GM18907 (cell line): ENCODE measurements at regions not wholly inside any gene's neighbourhood (a gene's known extent, or its start where the extent isn't known, plus 50 kb on each side); places are given as distances from the start of the nearest gene placed in this dataset.

Experiments
- ATAC-seq: cut with Tn5 transposase; IDR thresholded peaks from one replicate; pipeline ENCODE4 v1.9.1; 2021; ENCODE audit warnings: mild to moderate bottlenecking, moderate library complexity; ENCODE audit not compliant: unreplicated experiment

DNA sequence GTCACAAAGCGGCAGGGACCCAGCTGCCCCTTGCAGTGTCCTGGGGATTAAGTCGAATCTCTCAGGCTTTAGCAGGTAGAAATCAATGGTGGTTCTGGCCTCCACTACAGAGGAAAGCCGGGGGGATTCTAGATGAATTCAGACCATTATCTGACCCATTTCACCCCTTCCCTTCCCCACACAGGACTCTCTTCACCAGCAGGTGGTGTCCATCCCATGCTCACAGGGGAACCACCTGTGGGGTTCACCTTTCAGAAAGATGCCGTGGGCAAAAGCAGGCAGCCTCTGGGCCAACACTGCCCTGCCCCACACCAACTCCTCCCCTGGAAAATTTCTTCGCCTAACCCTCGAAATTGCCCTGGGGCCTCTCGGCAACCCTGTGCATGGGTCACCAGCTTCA, 123.8 kb upstream of the GGTLC1 start:
- ATAC-seq = no peak

DNA sequence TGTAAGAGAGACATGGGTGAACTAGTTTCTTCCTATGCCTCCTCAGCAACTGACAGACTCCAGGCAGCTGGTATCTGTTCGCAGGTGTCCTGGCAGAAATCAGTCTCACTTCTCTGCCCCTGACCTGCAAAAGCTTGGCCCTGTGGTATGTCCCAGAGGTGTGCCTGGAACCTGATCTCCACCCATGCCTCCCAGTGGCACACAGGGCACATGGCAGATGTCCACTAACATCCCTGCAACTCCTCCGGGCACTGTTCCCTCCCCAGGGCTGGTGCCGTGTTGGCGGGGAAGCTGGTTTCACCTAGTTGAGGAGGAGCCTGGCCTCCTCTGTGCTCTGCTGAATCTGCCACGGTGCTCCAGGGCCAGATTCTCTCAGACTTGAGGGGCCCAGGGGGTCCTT, 123.3 kb upstream of the GGTLC1 start:
- no peak for ATAC-seq

DNA sequence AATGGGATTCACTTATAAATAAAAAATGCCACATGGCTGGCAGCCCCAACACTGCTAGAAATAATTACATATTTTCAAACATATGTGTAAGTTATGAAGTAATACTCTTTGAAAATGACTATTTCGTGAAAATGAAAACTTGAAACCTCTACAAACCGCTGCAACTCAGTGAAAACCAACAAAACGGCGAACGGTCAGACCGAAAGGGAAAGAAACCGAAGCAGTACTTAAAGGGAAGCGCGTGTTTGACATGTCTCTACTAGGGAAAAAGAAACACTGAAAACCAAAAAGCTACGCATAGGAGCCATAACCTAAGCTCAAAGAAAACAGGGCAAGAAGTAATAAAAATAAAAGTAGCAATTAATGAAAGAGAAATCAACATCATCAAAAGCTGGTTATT, 121.0 kb upstream of the GGTLC1 start:
- ATAC-seq = no peak

DNA sequence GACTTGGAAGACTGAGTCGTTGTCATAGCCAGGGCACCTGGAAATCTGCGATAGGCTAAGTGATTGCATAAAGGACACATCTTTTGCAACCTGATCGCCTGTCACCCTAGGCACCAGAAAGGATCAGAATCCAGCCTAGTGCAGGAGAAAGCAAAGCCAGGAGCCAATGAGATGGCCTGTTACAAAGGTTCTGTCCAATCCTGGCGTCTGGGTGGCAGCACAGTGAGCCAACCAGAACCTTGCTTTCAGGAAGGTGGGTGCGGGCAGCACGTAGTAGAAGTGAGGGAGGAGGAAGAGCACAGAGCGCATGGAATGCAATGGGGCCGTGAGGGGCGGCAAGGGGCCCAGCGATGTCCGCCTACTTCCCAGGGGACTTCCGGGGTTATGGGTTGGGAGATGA, 120.4 kb upstream of the GGTLC1 start:
- no peak for ATAC-seq

DNA sequence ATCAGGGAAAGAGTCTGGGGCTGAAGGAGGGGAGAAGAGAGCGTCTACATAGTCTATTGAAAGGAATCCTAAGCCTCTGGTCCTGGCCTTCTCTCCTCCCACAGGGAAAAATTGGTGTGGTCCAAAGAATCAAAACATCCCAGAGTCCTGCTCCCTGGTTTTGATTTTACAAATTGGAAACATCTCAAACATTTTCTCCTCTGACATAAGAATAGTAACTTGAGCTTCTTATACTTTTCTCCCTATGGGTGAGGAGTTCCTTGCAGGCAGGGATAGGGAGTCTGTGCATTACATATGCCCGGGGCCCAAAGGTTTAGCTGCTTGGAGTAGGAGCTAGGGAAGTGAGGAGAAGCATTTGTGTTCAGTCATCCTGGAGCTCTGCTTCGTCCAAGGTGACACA, 120.0 kb upstream of the GGTLC1 start:
- ATAC-seq = no peak

DNA sequence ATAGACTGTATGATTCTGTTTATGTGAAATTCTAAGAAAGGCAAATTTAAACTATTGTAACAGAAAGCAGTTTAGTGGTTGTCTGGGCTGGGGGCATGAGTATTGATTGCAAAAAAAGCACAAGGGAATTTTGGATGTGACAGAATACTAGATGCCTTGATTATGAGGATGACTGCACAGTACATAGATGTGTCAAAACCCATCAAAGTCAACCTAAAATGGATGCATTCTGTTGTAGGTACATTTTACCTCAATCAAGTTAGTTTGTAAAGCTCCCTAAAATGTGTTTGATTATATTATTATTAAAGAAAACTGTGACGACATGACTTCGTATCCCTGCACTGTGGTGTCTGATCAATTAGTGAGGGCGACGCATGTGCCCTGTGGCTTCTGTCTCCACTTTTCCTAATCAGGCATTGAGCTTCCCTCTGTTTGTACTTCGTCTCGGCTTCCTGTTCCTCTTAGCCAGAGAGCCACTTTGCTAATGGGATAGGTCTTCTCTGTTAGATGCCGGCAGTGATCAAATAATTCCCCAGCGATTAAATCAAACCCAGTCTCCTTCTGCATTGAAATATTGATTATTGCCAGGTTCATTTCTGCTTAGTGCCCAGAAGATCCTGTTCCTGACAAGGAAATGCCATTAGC, 118.3 kb upstream of the GGTLC1 start:
- ATAC-seq = no peak

DNA sequence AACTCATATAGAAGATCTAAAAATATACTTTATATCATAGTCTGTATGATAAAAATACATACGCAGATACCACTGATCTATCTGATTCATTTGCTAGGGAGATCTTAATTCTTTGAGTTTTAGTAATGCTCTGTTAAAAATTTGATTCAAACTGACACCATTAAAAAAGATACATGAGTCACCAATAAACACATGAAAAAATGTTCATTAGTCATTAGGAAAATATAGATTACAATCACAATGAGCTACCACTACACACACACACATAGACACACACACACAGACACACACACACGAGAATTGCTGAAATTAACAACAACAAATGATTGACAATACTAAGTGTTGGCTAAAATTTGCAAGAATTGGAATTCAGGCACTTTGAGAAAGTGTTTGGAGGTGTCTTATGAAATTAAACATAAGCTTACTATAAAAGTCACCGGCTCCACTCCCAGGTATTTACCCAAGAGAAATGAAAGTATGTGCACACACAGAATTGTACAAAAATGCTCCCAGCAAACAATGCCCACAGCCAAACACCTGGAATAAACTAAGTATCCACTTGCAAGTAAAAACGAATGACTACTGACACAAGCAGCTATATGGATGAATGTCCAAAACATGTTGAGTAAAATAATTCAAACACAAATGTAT, 117.7 kb upstream of the GGTLC1 start:
- no peak for ATAC-seq

DNA sequence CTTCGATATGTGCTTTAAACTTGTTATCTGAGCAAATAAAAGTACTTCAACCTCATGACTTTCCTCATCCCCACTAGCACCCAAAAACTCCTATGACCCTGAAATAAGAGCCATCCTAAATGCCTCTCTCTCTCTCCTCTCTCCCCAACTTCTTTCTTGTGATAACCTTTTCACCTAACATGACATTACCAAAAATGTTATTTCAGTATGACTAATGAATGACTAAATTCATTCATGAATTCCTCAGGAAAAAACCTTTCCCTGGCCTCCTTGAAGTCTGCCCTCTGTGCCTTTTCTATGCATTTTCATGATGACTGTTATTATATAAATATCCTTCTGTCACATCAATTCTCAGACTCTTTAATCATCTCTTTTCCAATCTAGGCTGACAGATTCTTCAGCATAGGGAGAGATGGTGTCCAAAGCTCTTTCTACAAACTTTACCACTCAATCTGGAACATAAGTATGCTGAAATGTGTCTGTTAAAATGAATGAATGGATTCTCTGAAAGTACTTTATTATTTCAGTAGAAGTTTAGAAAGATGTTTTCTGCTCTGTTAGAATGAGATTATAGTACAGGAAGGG, 114.3 kb upstream of the GGTLC1 start:
- no peak for ATAC-seq

DNA sequence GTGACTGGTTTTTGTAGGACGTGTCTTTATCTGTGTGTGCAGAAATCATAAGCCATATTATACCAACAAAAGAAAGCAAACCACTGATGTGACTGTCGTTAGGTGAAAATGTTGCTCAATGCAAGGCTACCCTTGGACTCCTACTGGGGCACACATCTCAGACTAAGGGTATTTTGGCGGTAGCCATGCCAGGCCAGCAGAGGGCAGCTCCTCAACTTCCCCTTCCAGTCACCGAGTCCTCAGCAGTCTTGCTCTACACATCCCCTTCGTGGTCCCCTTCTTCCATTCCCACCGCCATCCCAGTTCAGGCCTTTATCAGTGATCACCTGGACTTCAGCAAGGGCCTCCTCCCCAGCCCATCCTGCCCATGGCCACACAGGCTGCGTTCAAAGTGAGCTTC, 113.7 kb upstream of the GGTLC1 start:
- ATAC-seq = peak; percentile 50

DNA sequence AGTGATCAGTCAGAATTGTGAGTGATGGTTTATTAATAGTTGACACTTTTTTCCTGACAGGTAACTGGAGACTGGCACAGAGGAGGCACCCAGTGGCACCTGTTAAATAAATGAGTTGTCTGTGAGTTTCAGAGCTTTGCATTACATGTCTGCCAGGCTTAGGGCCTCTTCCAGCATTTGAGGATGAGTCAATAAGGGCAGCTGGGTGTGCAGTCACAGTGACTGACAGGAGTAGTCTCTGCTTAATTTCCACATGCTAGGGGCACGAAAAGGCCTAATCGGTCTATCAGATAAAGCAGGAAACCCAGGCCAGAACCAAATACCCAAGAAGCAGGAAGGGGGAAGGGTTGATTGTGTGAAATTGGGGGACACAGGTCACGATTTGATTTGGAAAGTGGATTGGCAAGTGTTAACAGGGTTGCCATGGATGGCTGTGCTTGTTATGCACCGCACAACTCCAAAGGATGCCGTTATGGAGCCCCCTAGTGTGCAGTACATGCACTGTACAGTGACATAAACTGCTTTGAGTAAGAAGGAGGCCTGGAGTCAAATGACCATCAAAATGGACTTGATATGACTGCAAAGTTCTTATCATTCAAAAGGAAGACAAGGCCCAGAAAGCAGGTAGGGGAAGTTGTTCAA, 111.9 kb upstream of the GGTLC1 start:
- peak; percentile 84 for ATAC-seq

DNA sequence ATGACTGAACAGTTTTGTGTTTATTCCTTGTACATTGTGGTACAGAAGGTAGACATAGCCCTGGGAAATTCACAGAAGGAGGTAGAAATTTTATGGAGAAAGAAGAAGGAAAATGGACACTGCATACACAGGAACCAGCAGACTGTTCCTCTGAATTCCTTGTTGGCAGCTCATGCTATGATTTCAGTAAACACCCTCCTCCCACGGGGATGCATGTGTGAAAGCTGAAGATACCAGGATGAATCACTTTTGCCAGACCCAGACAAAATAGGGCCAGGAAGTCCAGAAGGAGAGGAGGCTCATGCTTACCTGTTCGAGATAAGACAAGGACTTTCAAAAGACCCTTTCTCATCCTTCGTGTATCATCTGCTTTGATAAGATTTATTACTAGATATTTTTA, 110.3 kb upstream of the GGTLC1 start:
- ATAC-seq = no peak

DNA sequence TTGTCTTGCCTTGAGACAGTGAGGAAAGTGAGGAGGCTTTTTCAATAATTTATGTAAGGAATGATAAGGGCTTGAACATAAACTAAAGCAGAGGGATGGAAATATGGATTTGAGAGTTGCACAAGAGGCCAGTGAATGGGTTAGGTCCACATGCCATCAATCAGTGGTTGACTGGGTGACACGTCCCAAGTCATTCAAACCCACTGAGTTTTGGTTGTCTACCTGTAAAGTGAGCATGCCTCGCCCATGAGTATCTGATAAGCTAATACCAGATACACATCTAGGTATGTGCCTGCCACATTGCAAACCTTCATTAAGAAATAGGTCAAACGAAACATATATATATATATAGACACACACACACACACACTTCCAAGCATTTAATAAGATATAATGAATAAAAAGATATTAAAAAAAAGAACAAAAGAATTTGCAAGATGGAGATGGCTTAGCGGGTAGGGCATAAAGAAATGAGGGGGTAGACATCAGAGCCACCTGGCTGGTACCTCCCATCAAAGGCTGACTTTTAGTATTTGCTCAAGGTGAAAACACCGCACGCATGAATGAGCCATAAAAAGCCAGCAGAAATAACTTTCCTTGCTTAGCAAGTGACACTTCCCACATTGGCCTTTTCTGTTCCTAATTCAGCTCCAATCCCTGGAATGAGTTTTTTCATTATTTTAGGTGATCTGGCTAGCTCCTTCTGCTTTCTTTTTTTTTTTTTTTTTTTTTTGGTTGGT, 109.1 kb upstream of the GGTLC1 start:
- no peak for ATAC-seq

DNA sequence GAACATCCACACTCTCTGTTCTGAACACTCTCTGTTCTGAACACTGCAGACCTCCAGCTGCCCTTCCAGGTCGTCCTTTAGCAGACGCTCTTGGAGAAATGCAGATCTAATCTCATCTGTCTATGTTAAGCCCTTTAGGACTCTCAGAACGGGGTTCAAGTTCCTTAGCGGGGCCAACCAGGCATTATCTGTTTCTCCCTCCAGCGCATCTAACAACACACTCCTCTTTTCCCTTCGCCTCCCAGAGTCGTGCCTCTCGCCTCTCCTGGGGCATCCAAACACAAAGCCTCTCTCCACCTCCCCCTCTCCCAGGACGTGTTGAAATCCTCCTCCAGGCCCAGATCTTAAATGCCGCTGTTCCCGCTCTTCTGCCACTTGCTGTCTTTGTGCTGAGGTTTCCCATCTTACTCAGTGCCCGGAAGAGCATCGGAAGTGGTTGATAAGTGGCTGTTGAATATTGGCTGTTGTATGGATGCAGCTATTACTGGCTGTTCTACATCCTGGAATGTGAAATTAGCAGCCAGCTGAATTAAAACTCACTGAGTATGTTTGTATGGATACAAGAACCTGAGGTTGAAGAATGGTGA, 108.4 kb upstream of the GGTLC1 start:
- no peak for ATAC-seq

DNA sequence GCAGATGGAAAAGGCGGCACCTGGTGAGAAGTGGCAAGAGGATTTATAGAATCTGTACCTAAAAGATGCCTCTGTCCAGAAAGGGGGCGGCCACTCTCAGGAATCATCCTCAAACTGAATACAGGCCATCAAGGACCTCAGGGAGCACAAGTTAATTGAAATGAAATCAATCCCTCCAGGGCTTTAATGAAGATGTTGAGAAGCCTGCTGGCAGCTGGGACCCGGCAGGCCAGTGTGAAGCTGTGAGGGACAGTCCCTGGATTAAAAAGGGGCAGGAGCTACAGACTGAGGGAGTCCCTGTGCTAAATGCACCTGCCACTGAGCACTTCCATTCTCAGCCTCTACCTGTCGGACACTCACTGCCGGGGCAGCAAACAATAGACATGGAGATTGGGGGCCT, 107.7 kb upstream of the GGTLC1 start:
- no peak for ATAC-seq

DNA sequence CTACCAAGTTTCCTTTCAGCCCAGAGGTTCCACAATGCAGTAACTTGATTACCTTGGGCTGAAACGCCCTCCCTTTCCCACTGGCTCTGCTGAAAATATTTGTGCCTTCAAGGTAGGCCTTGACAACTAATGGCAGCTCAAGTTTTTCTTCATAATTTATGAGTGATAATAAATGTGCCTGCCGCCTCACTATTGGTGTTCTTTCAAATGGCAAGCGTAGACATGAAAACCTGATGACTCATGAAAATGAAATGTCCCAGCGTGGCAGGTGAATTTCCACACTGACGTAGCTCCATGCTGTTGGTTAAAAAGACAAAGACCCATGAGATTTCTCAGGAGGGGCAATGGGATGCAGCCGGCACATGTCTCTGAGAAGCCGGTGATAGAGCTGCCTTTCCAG, 107.2 kb upstream of the GGTLC1 start:
- ATAC-seq = no peak

DNA sequence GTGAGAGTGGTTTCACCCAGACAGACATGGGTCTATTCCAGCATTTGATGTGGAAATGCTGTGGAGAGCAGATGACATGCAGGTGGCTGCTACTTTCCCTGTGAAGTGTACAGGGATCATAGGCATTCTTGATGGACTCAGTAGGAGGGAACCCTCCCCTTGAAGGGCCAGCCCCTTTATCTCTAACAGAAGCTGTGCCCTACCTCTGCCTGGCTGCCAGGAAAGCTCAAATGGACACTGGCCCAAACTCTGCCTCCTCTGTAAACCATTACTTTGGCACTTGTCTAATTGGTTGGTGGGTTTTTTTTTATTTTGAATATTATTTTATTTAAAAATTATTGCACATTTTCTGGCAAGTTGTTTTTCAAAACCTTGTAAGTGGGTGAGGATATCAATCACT, 106.7 kb upstream of the GGTLC1 start:
- no peak for ATAC-seq

DNA sequence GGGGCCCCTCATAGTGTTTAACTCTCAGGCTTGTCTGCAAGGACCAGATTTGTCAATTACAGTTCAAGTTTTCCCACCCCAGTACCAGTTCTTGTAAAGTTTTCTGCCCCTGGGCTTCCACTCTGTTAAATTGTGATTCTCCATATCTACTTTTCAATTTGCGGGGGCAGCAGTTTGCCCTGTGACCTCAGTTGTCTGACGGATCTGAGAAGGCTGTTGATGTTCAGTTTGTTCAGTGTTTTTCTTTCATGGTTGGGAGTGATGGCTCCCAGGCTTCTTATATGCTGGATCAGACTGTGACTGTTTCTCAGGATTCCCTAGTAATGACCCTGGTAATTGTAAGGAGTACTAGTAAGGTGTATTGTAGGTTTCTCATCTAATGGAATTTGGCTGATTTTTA, 101.0 kb upstream of the GGTLC1 start:
- no peak for ATAC-seq

DNA sequence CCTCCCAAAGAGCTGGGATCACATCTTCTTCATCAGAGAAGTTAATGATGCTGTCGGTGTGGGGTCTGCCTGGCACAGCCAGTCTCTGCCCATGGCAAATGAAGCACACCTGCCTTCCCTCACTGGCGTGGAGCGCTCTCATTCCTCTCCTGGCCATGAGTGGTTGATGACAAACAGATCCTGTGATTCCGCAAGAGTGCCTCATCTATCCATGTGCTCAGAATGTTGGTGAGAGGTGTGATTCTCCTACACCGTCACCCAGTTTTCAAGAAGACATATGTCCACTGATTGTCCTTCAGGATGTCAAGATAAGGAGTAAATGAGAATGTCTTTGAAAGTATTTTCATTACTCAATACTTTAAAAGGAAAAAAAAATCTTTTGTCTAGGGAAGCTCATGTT, 97.5 kb upstream of the GGTLC1 start:
- ATAC-seq = no peak

DNA sequence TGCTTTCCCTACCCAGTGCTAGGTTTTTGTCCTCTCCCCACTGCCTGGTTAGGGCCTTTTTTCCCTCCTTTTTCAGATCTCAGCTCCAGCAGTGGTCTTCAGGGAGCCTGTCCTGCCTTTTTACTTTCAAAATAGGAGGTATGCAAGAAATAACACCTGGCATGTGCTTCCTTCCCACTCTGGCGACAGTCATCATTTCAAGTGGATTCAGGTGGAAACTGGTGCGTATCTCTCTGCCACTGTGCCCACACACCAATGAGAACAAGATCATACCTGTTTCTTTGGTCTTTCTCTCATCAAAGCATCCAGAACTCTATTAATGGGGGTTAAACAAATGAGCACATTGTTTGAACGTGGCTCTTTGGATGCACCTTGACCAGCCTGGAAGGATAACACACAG, 95.7 kb upstream of the GGTLC1 start:
- no peak for ATAC-seq

DNA sequence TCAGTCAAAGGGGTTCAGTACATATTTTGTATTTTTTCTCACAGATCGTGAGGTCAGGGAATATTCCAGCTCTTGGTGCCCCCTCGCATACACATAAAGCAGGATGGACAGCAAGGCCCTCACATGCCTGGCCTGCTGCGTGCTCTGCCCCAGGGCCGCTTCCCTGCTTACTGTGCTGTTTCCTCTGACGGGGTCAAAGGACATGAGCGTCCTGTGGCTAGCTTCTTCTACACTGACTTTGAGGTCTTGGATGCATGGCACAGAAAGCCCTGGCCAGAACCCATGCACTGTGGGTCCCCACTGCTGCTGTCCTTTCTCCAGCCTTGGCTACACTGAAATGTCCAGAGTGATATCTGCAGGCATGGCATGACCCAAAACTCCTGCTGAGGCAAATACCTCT, 92.5 kb upstream of the GGTLC1 start:
- no peak for ATAC-seq
